ENCODE measurements at regions not wholly inside any gene's neighbourhood (a gene's known extent, or its start where the extent isn't known, plus 50 kb on each side); places are given as distances from the start of the nearest gene placed in this dataset.

DNA sequence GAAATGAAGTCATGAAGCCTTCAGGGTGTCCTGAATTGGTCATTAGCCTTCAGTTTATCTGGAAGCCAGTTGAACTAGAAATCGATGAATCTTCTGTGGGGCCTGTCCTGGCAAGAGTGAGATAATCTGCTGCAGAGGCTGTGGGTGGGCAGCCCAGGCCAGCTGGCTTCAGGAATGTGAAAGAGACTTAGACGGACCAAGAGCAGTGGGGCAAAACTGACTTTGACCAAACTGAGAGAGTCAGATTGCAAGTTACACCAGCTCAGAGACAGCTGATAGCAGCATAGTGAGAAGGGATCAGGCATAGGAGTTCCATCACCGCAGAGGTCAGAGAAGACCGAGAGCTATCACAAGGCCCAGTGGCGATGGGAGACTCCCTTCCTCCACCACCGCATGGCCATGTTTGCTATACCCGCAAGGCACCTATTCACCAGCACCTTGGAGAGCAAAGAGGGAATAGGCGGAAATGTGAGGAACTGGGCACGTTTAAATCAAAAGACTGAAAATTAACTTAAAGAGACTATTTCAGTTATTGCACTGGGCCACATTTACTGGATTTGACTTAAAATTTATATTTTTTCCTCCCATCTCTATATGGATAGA lies 50.0 kb upstream of the GLIS3 start:
- Histone ChIP-seq H3K27me3 (ENCODE audit: control insufficient read depth, low read length) (no peaks in the 10 kb centered on the region), H3K27ac (ENCODE audit: low read depth, low read length) (no peak overlapping the region), H3K9me3 (ENCODE audit: control insufficient read depth, insufficient read depth, low read length) (no peaks in the 10 kb centered on the region), H3K9me2 (replicated peaks; ENCODE audit: control insufficient read depth, low read length) (no peaks in the 10 kb centered on the region), H3K4me3 (ENCODE audit: low read length) (no peak overlapping the region), H3K4me1 (ENCODE audit: control insufficient read depth, low read length) (peaks cover 4% of the 10 kb centered on the region; the same call in 1 of the 2 replicates), H3F3A (ENCODE audit: control insufficient read depth, insufficient read depth) (no peaks in the 10 kb centered on the region), H3K79me2 (ENCODE audit: control insufficient read depth, low read length) (no peaks in the 10 kb centered on the region), H3K36me3 (ENCODE audit: control insufficient read depth, low read length) (no peaks in the 10 kb centered on the region), H3K4me2 (ENCODE audit: low read length) (no peak overlapping the region), H4K20me1 (ENCODE audit: control insufficient read depth, insufficient read depth, low read depth, low read length) (no peaks in the 10 kb centered on the region)
- TF ChIP-seq, protein P1, sequence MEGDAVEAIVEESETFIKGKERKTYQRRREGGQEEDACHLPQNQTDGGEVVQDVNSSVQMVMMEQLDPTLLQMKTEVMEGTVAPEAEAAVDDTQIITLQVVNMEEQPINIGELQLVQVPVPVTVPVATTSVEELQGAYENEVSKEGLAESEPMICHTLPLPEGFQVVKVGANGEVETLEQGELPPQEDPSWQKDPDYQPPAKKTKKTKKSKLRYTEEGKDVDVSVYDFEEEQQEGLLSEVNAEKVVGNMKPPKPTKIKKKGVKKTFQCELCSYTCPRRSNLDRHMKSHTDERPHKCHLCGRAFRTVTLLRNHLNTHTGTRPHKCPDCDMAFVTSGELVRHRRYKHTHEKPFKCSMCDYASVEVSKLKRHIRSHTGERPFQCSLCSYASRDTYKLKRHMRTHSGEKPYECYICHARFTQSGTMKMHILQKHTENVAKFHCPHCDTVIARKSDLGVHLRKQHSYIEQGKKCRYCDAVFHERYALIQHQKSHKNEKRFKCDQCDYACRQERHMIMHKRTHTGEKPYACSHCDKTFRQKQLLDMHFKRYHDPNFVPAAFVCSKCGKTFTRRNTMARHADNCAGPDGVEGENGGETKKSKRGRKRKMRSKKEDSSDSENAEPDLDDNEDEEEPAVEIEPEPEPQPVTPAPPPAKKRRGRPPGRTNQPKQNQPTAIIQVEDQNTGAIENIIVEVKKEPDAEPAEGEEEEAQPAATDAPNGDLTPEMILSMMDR (IDR thresholded peaks at IDR 0.05; ENCODE audit: low read depth, low read length, poor library complexity, severe bottlenecking): no peak
- TF ChIP-seq EZH2phosphoT487 (IDR thresholded peaks at IDR 0.05; ENCODE audit: borderline replicate concordance, low read length): no peak

Data from DOHH2 (cell line).